SK-MEL-5 (cell line): ENCODE measurements at regions not wholly inside any gene's neighbourhood (a gene's known extent, or its start where the extent isn't known, plus 50 kb on each side); places are given as distances from the start of the nearest gene placed in this dataset.

Experiments used
- DNase-seq: peaks from one replicate; pipeline ENCODE4 v3.0.0-alpha.2; 2016; ENCODE audit warnings: low read depth, low spot score
- in situ Hi-C: cut with HindIII; loops from 2 replicates; pipeline ENCODE4 v1.10.0; 2016; ENCODE audit warnings: low sequenced_read_pairs, high pct_unique_total_duplicates, low pct_unique_long_range_greater_than_20kb

DNA sequence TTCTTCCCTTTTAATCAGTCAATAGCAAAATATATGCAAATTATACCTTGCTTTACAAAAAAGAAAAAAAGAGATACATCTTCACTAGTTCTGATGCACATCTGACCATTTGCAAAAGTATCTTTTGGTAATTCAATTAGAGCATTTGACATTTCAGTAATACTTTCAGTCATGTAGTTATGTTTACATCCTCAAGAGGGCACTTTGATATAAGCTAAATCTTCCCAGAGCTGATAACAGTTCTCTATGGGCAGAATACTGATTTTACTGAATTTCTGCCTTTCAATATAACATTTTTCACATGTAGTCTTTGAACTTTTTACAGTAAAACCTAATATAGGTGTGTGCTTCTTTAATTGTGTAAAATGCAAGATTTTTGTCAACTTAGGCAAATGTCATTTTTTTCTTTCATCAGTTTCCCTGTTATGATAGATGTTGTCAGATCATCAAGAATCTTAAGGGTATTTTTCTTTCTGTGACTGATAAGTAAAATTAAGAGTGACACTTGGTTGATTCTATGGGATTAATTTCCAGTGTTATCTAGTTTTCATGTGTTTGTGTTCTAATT is 703.5 kb upstream of the SEMA3D start:
- DNase-seq, result peak; percentile 72
- in situ Hi-C loops, result loop anchor here (25.0 kb wide), 1 partner anchor 572 kb away; no protein-coding TSS in a partner anchor

DNA sequence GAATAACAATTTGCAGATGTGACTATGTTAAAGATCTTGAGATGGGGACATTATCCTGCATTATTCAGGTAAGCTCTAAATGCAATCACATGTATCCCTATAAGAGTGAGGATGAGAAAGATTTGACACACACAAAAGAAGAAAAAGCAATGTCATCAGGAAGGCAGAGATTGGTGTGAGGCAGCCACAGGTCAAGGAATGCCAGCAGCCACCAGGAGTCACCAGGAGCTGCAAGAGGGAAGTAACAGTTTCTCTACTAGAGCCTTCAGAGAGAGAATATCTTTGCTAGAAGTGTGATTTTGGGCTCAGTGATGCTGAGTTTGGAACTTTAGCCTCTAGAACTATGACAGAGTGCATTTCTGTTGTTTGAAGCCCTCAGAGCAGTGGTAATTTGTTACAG is 700.3 kb upstream of the SEMA3D start:
- DNase-seq, result no peak
- in situ Hi-C loops, result loop anchor here (25.0 kb wide), 1 partner anchor 575 kb away; no protein-coding TSS in a partner anchor

DNA sequence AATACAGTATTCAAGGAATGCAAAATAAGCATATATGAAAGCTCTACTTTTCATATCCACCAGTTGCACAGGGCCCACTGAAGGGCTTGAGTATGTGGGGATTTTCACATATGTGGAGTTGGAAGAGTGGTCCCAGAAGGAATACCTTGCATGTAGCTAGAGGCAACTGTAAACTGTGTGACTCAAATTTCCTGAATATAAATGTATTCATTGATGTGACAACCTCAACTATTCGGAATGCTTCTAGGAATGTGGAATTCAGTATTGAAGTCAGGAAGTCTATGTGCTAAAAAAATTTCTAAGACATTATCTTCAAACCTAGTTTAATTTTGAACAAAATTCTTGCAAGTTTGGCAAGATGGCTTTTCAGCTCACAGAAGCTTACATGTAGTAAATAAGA is 695.5 kb upstream of the SEMA3D start:
- in situ Hi-C loops, result loop anchor here (25.0 kb wide), 1 partner anchor 580 kb away; no protein-coding TSS in a partner anchor
- peak; percentile 12 for DNase-seq

DNA sequence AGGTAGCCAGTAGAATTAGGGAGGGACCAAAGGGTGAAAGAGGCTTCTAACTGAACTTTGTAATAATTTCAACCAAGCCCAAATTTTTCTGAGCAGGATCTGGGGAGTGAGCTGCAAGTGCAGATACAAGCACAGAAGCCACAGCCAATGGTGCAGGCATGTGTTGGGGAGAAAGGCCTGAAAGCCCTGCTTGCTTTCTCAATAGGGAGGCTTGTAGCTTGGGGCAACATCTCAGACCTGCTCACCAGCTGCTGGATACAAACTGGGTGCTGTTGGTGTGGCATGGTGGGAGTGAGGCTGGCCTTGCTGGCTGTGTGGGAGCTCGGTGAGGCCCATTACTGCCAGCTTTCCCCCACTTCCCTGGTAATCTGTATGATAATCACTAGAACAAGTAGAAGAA is 688.5 kb upstream of the SEMA3D start:
- in situ Hi-C loops, result loop anchor here (25.0 kb wide), 1 partner anchor 587 kb away; no protein-coding TSS in a partner anchor

DNA sequence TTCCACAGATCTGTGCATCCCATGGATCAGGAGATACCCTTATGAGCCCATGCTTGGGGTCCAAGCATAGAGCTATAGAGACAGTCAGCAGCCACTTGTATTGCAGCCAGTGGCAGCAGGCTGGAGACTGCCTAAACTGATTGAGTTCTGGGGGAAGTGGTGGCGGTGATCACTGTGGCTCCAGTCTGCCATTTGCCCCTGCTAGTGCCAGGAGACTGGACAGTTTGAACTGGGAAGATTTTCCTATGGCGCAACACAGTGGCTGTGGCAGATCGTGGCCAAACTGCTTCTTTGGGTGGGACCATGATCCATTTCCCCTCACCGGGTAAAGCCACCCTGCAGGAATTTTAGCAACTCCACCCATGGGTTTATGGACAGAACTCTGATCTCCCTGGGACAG is 679.7 kb upstream of the SEMA3D start:
- in situ Hi-C loops, result no loop called here
- no peak for DNase-seq

More for the DNA sequence above, 688.5 kb upstream of the SEMA3D start:
- DNase-seq, result no peak

DNA sequence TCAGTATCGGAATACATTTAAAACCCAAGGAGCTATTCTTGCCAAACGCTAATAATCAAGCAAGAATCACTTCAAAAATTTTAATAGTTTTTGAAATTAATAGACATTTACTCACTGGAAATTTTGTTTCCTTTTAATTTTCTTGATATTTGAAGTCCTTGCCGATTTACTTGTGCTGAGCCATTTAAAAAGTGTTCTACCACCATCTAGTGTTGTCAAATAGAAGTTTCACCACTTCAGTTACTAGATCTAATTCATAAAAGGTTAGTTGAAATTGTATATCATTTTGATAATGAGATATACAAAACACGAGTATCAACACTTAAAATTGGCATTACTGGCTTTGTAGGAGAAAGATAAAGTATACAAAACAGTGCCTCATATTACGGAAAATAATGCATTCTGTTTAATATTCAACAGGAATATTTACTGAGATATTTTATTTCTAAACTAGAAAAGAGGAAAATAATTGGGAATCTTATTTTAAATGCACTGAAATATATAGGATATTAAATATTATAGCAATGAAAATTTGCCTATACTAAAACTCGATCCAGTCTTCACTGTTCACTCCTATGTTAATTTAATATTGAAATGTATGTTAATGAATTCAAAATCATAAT is 664.8 kb upstream of the SEMA3D start:
- in situ Hi-C loops, result no loop called here
- peak; percentile 66 for DNase-seq

DNA sequence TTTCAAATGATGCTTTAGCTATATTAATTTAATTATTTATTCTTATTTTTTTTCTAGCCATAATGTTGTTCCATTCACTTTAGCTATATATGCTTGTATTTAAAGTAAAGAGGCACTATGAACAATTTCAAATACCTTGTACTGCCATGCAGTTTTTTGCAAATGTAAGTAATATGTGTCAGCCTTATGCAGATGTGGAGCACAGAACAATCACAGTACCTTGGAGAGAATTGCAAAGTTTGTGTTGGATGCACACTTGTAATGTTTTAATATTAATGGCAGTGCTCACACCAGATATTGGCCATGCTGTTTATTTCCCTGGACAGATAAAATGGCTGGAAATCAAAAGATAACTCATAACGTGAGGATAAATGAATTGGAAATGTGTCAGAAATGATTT is 663.5 kb upstream of the SEMA3D start:
- DNase-seq, result no peak
- in situ Hi-C loops, result no loop called here

DNA sequence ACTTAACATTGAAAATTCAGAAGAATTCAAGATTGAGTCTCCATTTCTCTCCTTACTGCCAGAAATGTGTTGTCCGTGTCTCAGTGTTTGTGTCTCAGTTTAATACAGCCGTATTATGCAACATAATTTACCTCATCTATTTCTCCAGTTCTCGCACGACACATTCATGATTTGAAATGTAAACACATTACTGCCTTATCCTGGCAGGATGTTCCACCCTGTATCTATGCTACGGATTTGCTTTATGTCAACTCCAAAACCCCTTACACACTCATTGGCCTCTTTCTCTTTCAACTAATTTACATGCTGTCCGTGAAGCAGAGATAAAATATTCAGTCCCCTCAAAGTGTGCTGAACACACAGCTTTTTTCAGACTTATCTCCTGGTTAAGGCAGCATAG is 653.7 kb upstream of the SEMA3D start:
- in situ Hi-C loops, result no loop called here
- DNase-seq, result no peak

DNA sequence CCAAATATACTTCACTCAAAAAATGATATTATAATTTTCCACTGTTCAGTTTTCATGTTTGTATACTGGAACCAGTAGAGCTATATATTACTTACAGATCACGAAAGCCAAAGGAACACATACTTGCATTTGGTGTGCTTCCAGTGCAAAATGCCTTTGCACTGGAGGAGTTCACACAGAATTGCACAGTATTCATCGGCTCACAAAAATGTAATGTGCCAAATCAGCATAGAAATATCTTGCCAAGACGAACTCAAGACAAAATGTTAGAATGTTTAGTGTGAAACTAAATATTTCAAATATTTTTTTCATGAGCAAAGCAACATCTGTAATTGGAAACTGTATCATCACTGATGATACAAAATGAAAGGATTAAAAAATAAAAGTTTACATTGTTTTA is 646.2 kb upstream of the SEMA3D start:
- in situ Hi-C loops, result no loop called here
- no peak for DNase-seq

DNA sequence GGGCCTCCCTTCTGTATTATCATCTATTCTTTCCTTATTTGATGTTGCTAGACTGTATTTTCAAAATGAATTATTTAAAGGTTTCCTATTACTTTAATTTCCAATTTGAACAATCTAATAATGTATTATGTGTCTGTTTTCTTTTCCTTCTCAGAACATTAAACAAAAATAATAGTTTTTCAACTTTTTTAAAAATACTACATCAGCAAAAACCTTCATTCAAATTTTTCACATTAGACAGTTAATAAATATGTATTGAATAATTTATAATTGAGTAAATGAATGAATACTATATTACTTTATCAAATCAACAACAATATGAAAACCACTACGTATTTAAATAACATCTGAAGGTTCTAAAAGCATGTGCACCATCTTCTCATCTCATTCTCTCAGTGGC is 644.1 kb upstream of the SEMA3D start:
- in situ Hi-C loops, result no loop called here
- no peak for DNase-seq

DNA sequence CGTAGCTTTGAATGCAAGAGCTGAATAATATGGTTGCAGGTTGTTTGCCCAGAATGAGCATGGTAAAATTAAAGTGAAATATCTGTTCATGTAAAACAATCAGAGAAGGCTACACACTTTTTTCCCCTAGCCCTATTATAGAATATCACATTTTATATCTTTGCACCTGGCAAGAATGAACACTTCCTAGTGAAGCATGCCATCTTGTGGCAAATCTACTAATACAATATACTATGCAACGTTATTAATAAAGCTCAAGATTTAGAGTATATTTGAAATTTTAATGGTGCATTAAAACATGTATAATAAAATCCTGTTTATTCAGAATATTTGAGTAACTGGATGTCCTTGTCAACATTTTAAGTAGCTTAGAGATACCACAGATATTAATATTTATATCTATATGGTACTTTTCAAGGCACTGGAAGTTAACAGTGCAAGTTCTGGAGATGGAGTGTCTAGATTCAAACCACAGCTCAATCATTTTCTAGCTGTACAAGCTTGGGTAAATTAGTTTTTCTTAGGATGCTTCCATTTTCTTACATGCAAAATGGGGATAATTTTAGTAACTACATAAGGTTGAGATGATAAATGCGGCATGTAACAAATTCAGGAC is 643.1 kb upstream of the SEMA3D start:
- in situ Hi-C loops, result no loop called here
- peak; percentile 64 for DNase-seq

DNA sequence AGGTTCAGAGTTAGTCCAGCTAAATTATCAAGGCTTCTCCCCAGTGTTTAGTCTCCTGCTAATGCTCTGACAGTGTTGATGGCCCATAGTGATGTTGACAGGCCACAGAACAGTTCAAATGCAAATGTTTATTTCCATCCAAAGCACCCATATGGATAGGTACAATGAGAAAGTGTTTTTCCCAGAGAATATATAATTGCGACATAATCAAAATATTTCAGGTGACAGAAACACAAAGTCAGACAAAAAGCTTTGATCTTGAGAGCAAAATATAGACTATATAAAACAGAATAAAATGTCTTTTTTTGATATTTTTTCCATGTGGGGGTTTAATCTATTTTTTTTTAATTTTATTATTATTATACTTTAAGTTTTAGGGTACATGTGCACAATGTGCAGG is 642.3 kb upstream of the SEMA3D start:
- no peak for DNase-seq
- in situ Hi-C loops, result no loop called here

DNA sequence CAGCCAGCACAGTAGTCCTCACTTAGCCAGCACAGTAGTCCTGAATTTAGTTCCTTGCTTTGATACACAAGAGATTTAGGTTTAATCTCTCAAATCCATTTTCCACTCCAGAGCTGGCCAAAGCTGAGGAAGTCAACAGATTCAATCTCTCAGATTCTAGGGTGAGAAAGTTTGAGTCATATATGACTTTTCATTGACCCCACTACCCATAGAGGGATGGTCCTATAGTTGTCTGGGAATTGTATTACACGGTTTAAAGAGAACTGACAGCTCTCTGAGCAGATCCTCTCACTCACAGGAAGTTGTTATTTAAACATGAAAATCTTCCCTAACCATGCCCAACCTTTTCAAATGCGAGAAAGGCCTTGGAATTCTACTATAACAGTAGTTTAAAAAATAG is 641.8 kb upstream of the SEMA3D start:
- DNase-seq, result peak; percentile 20
- in situ Hi-C loops, result no loop called here

DNA sequence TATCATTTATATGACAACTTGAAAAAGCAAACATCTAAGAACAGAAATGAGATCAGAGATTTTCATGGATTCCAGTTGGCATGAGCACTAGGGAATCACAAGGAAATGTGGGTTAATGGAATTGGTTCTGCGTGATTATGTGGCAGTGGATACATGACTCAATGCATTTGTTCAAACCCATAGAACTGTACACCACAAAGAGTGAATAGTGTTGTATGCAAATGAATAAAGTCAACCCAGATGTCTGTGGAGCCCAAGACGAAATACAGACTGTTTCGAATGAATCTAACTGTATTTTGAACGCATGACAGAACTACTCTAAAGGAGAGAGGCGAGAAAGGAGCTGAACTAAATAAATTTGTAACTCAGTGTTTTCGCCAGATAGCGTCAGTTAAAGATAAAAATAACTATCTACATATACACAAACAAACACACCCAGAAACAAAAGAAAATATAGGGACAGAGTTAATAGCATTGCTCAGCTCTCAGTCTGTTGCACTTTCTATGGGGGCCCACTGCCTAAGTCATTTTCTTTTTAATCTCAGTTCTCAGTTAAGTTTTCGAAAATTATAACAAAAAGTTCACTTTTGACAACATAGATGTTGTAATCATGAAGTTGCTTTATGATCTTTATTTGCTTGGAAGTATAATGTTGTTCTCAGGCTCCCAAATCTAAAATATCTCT is 636.7 kb upstream of the SEMA3D start:
- in situ Hi-C loops, result no loop called here
- no peak for DNase-seq

DNA sequence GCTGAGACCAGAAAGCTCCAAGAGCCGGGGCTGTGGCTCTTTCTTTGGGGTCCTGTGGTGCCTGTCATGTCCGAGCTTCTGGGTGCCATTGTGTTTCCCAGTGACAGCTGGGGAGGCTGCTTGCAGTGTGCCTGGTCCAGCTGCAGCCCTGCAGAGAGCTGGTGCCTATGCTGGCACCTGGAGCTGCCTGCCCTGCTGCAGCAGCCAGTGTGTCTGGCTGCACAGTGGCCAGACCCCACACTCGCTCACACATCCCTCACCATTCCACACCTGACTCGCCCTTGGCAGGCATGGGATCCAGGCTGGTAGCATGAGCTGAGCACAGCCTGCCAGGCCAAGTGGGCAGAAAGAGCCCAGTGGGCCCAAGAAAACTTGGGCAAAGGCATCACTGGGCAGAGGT is 635.1 kb upstream of the SEMA3D start:
- no peak for DNase-seq
- in situ Hi-C loops, result no loop called here

DNA sequence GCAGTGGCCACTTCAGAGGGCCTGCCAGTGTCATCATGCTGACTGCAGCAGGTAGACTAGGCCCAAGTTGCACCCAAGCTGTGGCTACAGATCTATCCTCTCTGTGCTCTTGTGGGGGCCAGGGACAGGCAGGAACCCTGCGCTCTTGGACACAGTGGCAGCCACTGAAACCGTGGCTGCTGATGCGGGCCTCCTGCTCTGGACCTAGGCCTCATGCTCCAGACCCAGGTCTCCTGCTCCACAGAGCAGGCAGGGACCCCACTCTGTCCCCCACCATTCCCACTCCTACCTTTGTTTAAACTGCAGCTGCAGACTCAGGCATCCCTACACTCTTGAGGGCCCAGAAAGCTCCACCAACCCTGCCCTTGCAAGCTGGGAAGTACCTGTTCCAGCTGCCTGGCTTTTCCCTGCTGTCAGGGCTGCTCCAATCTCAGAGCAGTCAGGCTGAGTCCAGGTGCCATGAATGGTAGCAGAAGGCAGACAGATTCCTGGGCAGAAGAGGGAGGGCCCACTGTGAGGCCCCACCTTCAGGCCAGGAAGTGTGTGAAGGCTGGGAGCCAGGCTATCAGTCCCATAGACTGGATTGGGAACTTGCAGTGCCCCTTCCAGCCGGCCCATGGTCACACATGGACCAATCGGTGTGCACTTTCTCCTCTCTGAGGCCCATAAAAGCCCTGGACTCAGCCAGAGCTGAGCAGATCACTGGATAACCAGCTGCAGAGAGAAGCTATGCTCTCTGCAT is 634.0 kb upstream of the SEMA3D start:
- no peak for DNase-seq
- in situ Hi-C loops, result no loop called here

DNA sequence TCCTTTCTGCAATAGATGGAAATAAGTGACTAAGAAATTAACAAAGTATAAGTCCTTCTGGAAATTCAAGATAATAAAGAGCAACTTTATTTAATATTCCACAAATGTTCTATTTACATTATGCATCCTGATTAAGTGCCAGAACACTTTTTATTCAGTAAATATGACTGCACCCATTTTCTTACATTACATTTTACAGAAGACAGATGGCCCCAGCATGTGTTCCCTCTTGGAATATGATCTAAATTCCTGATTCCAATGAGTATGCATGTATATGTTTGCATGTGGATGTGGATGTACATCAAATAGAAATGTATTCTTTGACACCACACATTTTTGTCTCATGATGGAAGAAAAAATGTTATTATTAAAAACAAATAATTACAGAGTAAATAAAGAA is 628.7 kb upstream of the SEMA3D start:
- in situ Hi-C loops, result no loop called here
- DNase-seq, result no peak

DNA sequence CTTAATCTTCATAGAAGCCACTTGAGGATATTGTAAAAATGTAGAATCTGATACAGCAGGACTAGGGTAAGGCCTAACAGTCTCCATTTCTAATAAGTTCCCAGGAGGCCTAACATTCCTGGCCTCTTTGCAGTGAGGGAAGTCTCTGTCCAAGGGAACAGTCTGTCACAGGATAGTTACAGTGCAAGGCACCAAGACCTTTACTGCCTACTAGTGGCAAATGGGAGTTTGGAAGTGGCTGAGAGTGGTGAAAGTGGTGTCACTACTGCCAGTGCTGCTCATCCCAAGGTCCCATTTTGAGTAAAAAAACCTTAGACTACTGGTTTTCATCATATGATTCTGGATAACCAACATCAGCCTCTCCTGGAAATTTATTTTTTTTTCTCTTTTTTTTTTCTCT is 619.5 kb upstream of the SEMA3D start:
- in situ Hi-C loops, result no loop called here
- DNase-seq, result peak; percentile 54
